Inflammatory macrophage treated with lipopolysaccharide for 1 hour (primary cell): ENCODE measurements at regions not wholly inside any gene's neighbourhood (a gene's known extent, or its start where the extent isn't known, plus 50 kb on each side); places are given as distances from the start of the nearest gene placed in this dataset.
A peak's percentile ranks its signal among the peaks of the same experiment; 100 is the strongest.

Experiments
- DNase-seq, 2 donors: peaks; one replicate each; pipeline ENCODE4 v3.0.0-alpha.2; 2020 to 2022

DNA sequence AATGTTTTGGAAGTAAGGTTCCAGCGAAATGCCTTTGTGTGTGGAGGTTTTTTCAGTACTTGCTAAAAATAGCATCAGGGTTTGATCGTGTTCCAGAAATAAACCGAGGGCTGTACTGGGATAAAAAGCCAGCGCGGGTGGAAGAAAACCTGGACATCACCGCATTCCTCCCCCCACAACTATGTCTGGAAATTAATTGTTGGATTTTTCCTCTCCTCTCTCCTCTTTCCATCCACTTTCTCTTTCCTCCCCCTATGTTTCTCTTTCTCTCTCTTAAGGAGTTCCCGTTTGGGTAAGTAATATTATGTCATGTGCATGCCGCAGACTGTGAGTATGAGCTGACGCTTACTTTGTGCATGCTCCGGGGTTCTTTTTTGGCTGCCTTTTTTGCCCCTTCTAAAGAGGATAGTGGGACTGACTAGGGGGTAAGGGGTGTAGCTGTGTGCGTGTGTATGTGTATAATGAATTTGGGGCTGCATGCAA, 104.2 kb upstream of the HSD17B12 start:
- DNase-seq, result no peak

DNA sequence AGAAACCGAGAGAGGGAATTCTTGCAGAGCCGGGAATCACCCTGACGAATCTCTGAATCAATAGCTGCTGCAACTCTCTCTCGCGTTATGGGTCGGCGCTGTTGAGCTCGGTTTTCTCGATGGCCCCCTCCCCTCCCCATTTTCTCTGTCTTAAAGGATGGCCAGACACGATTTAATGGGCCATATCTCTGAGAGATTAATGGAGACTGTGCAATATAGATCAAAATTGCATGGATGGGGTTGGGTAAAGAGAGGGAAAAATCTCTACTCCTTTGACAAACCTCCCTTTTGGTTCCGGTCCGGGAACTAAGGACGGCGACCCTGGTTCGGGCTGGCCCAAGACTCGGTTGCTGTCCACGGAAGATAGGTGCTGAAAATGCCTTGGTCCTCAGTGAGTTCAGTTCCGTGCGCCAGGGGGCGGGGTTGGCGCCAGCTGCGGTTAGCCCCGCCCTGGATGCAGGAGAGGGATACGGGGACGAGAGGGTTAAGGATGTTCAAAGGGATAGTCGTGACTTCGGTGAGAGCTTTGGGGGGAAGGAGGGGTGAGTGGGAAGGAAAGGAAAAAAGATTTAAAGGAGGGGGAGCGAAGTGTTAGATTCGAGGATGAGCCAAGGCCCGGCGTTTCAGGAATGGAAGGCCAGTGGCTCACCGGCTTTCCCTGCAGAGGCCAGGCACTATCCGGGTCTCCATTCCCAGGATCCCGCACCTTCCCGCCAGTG, 103.6 kb upstream of the HSD17B12 start:
- DNase-seq, result peak in 1 of 2 donors; percentile 9

DNA sequence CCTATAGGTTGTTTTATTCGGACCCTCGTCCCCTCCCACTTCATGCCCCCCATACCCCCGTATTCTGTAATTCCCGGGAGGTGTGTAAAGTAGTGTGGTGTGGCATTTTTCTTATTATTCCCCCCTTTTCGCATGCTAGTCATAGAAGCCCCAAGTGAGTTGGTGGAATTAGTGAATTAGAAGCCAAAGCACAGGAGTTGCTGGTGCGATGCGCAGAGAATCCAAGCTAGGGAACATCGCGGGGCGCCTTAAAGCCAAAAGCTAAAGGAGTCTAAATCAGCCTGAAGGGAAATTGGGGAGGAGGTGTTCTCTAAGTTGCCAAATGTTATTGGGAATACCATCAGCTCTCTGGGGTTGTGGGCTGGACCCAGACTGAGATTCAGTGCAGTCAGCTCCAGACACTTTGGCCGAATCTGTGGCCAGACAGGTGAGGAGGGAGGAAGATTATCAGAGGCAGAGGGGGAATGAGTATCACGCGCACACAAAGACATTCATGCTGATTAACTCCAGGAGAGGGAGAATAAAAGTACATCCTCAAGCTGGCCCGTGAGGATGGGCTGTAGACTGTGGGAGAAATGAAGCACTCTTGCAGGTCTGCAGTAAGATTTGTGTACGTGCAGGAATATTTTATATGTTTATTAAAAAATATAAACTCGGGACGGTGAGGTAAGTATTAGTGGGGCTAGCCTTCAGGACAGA, 102.8 kb upstream of the HSD17B12 start:
- DNase-seq, result no peak

DNA sequence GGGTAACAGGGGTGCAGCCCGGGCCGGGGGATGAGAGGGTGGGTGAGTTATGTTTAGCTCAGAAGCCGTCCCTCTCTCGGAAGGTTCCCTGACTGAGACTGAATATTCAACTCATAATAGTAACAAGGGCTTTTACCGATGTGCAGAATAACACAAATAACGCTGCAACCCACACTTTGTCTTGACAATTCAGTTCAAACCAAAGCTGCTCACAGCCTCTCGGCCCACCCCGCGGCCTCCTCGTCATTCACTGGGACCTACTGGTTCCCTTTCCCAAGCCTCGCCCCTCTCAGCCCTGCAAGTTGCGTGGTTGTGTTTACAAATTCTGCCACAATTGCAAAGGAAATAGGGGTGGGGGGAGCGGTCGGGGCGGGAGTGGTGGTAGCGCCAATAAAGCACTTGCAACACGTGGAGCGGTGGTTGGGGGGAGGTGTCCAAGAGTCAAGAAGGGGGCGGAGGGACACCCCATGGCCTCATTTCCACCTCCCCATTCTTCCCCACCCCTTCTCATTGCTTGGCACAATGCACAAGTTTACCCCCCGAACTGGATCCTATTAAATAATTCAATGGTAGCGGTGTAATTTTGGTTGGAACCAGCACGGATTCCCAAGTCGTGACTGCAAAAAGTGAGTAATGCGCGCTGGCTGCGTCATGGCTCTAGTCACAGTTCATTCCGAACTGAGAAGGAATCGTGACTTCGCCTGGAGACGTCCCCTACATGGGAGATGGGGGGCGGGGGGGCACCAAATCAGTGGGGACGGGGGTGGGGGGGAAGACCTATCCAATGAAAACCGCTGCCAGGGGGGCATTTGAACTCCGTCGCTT, 102.0 kb upstream of the HSD17B12 start:
- DNase-seq, result no peak

DNA sequence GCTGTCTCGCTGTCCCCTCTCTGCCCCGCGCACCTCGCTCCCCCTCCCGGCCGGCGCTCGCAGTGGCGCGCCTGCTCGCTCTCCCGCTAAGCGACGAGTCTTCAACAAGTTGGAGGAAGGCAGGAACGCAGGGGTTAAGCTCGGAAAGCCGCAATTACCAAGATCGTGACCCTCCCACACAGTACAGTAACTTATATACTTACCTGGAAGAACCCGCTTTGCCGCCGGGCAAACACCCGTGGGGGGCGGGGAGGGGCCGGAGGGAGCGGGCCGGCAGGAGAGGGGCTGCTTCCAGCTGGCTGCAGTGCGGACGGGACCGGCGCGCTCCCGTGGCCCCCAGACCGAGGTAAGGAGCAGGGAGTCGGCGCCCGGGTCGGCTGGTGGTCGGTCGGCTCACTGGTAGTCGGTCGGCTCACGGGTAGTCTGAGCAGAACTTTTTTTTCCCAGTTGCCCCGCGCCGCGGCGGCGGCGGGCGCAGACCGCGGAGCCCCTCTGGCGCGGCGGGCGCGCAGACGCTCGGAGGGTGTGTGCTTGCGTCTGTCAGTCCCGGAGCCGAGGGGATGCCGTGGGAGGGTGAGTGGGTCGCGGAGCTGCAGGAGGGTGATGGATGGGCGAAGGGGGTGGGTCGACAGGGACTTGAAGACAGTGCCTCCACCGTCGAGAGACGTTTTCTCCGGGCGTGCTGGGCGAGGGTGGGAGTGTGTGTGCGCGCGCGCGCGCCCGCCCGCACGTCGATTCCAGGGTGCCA, 101.2 kb upstream of the HSD17B12 start:
- peak in 1 of 2 donors; percentile 8 for DNase-seq

DNA sequence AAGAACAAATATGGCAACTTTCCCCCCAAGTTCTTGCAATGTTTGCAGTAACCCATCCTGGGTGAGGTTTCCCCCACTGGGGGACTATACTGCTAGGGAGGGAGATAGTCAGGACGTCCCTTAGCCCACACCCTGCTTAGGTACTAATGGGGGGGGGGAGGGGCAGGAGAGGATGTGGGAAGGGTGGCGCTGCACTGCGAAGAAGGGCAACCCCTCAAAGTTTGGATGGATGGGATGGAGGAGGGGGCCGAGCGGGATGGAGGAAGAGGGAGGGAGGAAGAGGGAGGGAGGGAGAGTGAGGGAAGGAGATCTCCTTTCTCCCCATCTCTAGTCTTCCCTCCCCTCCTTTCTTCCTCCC, 100.6 kb upstream of the HSD17B12 start:
- DNase-seq, result no peak

DNA sequence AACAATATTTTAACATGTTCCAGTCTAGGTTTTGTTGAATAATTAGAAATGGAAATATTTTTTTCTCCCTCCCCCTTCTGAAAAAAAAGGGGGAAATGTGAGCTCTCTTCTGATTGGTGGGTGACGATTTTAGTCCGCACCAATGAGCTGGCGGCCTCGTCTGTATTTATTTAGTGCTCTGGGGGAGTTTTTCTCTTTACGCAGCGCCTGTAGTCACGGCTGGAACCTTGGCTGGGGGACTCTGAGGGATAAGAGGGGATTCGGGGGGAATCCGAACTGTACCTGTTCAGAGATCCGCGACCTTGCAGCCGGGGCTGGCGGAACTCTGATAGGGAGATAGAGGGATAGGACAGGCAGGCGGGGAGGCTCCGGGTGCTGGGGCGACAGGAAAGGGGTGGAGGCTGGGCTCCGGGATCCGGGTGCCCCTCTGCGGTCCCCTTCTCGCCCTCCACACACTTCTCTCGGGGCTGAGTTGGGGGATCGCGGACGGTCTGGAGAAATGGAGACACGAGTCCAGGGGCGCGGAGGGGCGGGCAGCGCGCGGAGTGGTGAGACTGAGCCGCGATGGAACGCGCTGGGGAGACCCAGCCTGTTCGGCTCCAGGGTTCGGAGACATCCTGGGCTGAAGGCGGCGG, 99.7 kb upstream of the HSD17B12 start:
- no peak for DNase-seq

DNA sequence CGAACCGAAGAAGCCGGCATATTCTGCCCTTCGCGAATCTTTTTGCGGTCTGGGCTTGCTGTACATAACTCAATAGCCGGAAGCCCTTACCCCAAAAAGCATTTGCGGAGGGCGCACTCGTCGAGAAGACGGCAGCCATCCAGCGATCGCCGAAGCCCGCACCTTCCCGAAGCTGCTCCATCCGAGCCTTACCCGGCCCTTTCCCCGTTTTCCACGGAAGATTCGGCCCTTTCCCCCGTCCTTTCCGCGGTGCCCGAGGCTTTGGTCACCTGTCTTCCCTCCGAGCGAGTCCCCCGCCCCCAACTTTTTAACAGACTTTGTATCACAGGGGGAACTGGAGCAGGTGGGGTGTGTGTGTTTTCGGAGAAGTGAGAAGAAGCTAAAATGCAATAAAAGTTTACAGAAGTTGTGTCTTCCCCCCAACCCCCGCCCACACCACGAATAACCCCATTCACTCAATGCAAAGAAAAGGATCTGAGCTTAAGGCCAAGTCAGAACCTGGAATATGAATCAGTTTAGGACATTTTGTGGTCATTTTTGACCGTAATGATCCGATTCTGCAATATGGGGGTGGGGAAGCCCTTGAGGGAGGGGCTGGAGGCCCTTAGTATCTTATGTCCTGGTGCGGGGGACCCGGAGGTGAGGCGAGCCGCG, 99.0 kb upstream of the HSD17B12 start:
- DNase-seq, result no peak

DNA sequence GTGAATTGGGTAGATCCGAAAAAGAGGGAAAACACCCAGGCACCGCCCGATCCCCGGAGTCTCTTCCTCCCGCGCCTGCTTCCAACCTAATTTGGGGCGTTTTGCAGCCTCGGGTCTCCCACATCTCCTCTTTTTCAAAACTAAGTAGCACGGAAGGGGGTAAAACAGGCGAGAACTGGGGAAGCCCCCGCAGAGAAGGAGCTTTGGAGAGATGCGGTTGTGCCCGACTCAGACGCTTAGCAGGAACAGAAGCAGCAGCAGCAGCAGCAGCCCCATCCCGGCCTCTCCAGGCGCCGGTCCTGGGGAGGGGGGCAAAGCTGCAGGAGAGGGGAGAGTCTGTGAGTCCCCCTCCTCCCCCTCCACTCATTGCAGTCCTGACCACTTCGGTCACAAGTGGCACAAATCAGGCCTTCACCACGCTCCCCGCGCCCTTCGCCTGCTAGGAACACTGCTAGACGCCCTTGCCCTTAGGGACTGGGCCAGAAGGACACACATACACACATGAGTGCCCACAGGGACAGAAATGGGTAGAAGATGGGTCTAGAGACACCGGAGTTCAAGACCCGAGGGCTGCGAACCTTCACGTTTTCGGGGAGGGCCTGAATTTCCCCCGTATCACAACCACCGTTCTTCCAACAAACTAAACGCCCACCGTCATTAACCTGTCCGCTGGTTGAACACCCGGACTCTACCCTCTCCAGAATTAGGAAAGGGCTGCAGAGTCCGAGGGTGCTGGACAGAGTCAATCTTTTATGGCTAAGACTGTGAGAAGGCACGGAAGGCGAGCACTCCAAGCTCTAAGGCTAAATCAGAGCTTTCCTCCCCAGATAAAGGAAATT, 98.3 kb upstream of the HSD17B12 start:
- no peak for DNase-seq

DNA sequence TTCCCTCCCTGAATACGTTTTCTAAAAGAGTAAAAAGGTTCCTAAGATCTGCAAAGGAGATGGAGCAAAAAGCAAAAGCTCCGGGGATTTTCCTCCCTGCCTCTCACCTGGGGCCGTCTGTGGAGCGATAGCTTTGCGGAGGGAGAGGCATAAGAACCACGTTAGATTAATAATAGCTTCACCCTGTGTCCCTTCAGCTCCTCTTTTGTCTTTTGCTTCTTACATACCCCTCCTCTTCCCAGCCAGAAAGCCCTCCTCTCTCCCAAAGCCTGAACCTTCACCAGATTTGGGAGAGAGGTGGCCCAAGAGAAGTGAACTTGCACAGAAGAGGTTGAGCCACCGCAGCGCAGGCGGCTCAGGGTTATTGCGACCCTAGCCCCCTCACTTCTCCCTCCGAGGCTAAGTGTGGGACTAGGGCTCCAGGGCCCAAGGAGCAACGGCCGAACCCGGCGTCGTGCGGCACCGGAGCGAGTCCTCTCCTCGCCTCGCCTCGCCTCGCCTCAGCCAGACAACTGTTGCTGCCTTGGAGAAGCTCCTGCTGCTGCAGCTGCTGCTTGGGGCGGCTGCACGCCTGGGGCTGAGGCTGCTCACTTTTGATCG, 97.6 kb upstream of the HSD17B12 start:
- no peak for DNase-seq

DNA sequence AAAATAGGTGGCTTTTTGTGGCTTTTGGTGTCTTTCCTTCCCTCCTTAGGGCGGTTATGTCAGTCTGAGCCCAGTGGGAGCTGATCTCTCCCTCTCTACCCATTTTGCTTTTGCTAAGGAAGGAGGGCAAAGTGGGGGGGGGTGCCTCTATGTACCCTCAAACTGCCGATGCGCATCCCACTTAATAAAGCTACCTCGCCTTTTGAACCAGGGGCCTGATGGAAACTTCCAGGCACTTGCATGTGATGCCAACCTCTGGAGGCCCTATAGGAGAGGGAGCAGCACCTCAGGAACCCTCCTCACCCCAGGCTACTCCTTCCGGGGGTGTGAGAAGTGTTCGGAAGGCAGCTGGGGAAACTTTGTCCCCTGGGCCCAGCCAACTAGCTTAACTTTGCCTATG, 97.0 kb upstream of the HSD17B12 start:
- no peak for DNase-seq

DNA sequence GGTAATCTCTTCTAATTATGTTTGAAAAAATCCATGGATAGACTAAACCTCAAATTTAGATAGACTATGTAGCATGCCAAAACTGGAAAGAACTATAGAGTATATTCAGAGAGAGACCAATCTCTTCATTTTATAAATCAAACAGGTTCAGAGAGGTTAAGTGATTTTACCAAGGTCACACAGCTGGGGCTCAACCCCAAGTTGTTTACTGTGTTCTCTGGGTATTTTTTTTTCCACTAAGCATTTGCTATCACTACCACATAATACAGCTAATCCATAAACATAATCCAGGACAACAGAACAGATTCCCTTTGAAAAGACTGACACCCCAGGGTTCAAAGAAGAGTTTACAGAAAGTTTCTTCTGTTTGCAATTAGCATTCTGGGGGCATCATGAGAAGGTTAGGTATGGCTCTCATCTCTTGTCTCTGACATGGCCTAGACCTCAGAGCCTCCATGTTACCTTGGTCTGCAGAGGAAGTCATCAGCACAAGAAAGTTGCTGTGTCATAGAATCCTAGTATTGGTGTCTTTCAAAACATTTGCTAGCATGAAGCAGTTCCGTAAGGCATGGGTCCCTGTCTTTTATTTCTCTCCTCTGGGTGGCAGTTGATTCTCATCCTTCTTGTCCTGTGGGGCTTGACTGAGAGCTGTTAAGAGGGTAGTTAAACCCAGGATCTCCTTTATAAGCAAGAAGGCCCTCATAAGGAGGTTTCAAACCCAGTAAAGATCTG, 94.5 kb upstream of the HSD17B12 start:
- DNase-seq, result no peak

DNA sequence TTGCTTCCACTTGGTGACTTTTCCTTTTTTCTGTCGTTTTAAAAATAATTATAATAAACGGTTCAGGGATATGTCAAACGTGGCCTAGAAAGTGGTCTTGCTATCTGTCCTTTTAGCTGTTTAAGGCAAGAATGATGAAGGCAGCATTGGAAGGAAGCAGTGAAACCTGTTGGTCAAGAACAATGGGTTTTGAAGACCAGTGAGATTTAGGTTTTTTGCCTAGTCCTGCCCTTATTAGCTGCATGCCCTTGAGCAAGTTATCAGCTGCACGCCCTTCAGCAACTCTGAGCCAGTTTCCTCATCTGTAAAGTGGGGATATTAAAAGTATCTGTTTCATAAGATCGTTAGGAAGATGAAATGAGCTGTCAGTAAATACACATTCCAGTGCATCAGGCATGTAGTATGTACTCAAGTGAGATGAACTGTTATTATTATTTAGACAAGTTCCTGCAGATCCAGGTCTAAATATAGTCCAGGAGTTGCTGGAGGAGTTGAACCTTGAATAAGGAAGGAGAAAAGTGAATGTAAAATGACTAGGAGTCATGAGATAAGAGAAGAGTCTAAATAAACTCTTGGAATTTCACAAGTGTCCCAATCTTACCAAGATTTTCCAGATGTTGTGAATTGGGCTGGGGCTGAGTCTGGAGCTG, 90.8 kb upstream of the HSD17B12 start:
- DNase-seq, result peak in 1 of 2 donors; percentile 44

DNA sequence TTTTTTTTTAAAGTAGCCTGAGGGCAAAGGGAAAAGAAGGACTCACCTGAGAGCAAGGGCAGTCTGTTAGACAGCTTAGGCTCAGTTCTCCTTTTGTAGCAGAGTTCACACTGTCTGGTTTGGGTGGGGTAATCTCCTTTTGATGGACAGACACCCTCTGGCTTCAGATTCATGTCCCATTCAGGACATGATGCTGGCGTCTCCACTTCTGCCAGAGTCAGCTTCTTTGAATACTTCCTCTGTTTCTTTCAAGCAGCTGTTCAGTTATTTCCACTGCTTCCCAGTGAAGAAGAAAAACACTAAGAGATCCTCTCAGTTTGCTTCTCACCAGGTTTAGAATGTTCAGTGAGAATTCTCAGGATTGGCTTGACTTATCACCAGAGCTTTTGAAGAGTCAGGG, 79.0 kb upstream of the HSD17B12 start:
- no peak for DNase-seq

DNA sequence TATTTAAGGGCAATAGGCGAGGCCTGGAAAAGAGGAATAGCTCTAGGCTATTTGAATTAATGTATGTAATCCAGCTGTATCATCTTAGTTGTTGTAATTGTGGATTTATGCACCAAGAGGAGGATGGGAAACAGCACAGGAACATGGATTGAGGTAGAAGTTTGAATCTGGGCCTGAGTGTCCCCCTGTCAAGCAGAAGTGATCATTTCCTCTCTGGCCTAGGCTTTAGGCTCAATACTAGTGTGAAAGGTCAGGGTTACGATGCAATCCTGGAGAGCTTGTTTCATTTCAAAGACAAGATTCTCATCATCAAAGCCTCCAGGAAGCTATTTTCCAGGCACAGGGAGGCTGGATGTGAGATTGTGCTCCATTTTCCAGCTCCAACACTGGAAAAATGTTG, 77.9 kb upstream of the HSD17B12 start:
- no peak for DNase-seq

DNA sequence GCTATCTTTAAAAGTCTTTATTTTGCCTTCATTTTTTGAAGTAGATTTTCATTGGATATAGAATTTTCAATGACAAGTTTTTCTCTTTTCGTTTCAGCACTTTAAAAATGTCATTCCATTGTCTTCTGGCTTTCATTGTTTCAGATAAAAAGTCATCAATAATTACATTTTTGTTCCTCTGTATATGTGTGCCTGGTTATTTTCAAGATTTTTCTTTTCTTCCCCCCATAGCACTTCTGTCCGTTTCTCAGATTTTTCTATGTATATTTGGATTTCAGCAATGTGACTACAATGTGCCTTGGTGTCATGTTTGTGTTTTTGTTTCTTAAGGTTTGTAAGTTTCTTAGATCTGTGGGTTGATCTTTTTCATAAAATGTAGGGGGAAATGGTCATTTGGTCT, 66.3 kb upstream of the HSD17B12 start:
- DNase-seq, result no peak

DNA sequence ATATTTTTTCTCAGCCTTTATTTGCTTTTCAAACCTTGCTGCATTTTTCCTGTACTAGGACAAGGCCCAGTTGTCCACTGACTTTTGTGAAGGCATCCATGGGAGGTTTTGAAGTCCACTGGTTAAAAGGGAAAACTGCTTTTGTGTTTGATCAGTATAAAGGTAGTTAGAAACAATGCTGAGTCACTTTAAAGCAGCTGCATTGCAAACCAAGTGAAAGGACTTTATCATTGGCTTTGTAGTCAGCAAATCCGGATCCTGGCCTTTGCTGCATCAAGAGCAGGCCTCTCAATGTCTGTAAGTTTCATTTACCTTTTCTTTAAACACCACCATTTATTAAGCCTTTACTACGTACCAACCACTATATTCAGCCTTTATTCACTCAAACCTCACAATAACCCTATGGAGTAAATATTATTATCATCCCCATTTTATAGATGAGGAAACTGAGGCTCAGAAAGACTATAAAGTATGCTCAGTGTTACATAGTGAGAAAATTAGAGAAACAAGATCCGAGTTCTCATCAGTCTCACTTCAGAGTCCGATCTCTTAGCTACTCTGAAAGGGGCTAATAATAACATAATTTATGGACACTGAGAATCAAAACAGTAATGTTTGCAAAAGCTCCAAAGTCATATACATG, 60.6 kb upstream of the HSD17B12 start:
- no peak for DNase-seq

DNA sequence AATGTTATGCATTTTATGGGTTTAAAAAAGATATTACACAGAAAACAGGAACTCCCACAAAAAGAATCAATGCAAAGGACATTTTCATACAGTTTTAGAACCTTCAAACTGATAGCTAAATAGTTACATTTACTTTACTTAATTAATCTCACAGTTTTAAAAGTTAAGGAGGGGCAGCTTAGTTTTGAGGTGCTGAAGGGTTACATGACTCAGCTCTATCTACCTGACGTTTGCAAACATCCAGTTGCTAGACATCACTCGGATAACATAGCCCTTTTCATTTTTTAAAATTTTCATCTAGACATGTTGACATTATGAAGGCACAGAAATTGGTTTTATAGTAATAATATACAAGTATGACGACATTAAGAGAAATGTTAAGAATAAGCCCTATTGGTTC, 53.7 kb upstream of the HSD17B12 start:
- DNase-seq, result no peak
